A673 (cell line): ENCODE measurements at regions not wholly inside any gene's neighbourhood (a gene's known extent, or its start where the extent isn't known, plus 50 kb on each side); places are given as distances from the start of the nearest gene placed in this dataset.

Experiments
- BruUV-seq: library from RNA; stranded (reverse); fragments of 400-500 nt; replicated peaks from 2 replicates; lab custom pipeline; 2021; lab: Mats Ljungman, UMichigan
- CTCF ChIA-PET: fragments of 300-600 bp; sonication (Branson Sonifier 250); formaldehyde crosslinking; loops from one replicate; lab custom pipeline; 2022; ENCODE audit warnings: antibody characterized with exemption; lab: Charles Lee
- POLR2A ChIA-PET: fragments of 300-600 bp; sonication (Branson Sonifier 250); formaldehyde crosslinking; loops from one replicate; lab custom pipeline; 2022; ENCODE audit warnings: antibody characterized with exemption; ENCODE audit not compliant: low non-redundant PET; lab: Charles Lee
- DNase-seq: peaks from one replicate; pipeline ENCODE4 v3.0.0-alpha.2; 2015; ENCODE audit warnings: low spot score
- H3K27ac ChIP-seq: fragments of 200-600 bp; sonication (generic); 2 replicates; pipeline ENCODE4 v1.5.1; 2016; ENCODE audit warnings: mixed run types, low read depth, mild to moderate bottlenecking, mixed read lengths, antibody characterized with exemption, low read length; ENCODE audit not compliant: poor library complexity, severe bottlenecking
- H3K27me3 ChIP-seq: fragments of 200-600 bp; sonication (generic); replicated peaks from 2 replicates; pipeline ENCODE4 v1.6.1; 2017; ENCODE audit warnings: mixed run types, low read depth, mild to moderate bottlenecking, mixed read lengths, antibody characterized with exemption, low read length; ENCODE audit not compliant: insufficient read depth, poor library complexity
- H3K36me3 ChIP-seq: fragments of 200-600 bp; sonication (generic); 2 replicates; pipeline ENCODE4 v1.6.1; 2016; ENCODE audit warnings: mixed run types, mild to moderate bottlenecking, mixed read lengths, antibody characterized with exemption, low read length; ENCODE audit not compliant: insufficient read depth, poor library complexity, severe bottlenecking
- H3K4me1 ChIP-seq: fragments of 200-600 bp; sonication (generic); 2 replicates; pipeline ENCODE4 v1.6.1; 2017; ENCODE audit warnings: mixed run types, mild to moderate bottlenecking, mixed read lengths, antibody characterized with exemption, low read length; ENCODE audit not compliant: insufficient read depth, poor library complexity, severe bottlenecking
- H3K4me3 ChIP-seq: fragments of 200-600 bp; sonication (generic); 2 replicates; pipeline ENCODE4 v1.5.1; 2016; ENCODE audit warnings: low read depth, mixed run types, mild to moderate bottlenecking, mixed read lengths, low read length; ENCODE audit not compliant: poor library complexity, severe bottlenecking
- H3K9me3 ChIP-seq: fragments of 200-600 bp; sonication (generic); 2 replicates; pipeline ENCODE4 v1.6.1; 2016; ENCODE audit warnings: mixed run types, low read depth, mild to moderate bottlenecking, mixed read lengths, antibody characterized with exemption, low read length; ENCODE audit not compliant: poor library complexity, severe bottlenecking
- CTCF ChIP-seq: fragments of 300-800, 200-600 bp; sonication (generic); conservative IDR thresholded peaks from 2 replicates; pipeline ENCODE4 v1.5.1; 2017; ENCODE audit warnings: low read depth, mild to moderate bottlenecking, antibody characterized with exemption, low read length, moderate library complexity, mixed read lengths
- EZH2 ChIP-seq: fragments of 200-600 bp; sonication (generic); IDR thresholded peaks from 2 replicates; pipeline ENCODE4 v1.6.1; 2017; ENCODE audit warnings: borderline replicate concordance, low read depth, mild to moderate bottlenecking, mixed read lengths, antibody characterized with exemption, low read length; ENCODE audit not compliant: poor library complexity, severe bottlenecking
- intact Hi-C: fragments of 100-400 bp; cut with micrococcal nuclease; formaldehyde crosslinking; loops from one replicate; pipeline ENCODE4 v1.10.0; 2022; ENCODE audit not compliant: unreplicated experiment

- CTCF ChIA-PET, result interaction anchor here (0.6 kb wide), 1 partner anchor 55 kb away, joined by 4 read pairs; no protein-coding TSS in a partner anchor
- peak overlapping the region; percentile 28 for H3K4me3 ChIP-seq
- DNase-seq, result peak; percentile 82
- TSS peak; percentile 64 for BruUV-seq
- H3K4me1 ChIP-seq, result no peaks in the 10 kb centered on the region
- H3K9me3 ChIP-seq, result no peaks in the 10 kb centered on the region
- no peaks in the 10 kb centered on the region for H3K27me3 ChIP-seq
- POLR2A ChIA-PET, result no interaction called here
- TF ChIP-seq CTCF (no peak), EZH2 (no peak)
- H3K36me3 ChIP-seq, result no peaks in the 10 kb centered on the region
- peak overlapping the region; percentile 73 for H3K27ac ChIP-seq
- intact Hi-C loops, result no loop called here
Measured at GRCh38 chr21:41112740-41113692, 54.9 kb upstream of the BACE2 start.

- Histone ChIP-seq H3K4me1 (no peaks in the 10 kb centered on the region), H3K27ac (no peak overlapping the region), H3K9me3 (no peaks in the 10 kb centered on the region), H3K27me3 (no peaks in the 10 kb centered on the region), H3K36me3 (no peaks in the 10 kb centered on the region), H3K4me3 (no peak overlapping the region)
- no peak for TF ChIP-seq CTCF
- TF ChIP-seq EZH2, result no peak
- ChIA-PET POLR2A (no interaction called here), CTCF (no interaction called here)
- intact Hi-C loops, result no loop called here
- BruUV-seq, result no TSS peak
- DNase-seq, result no peak
Measured at GRCh38 chr21:41115851-41116250, 52.1 kb upstream of the BACE2 start.
